HG03521 (cell line): ENCODE measurements at regions not wholly inside any gene's neighbourhood (a gene's known extent, or its start where the extent isn't known, plus 50 kb on each side); places are given as distances from the start of the nearest gene placed in this dataset.

ENCODE experiments used
- ATAC-seq: cut with Tn5 transposase; IDR thresholded peaks from one replicate; pipeline ENCODE4 v1.9.1; 2021; ENCODE audit warnings: mild to moderate bottlenecking, moderate library complexity; ENCODE audit not compliant: unreplicated experiment

DNA sequence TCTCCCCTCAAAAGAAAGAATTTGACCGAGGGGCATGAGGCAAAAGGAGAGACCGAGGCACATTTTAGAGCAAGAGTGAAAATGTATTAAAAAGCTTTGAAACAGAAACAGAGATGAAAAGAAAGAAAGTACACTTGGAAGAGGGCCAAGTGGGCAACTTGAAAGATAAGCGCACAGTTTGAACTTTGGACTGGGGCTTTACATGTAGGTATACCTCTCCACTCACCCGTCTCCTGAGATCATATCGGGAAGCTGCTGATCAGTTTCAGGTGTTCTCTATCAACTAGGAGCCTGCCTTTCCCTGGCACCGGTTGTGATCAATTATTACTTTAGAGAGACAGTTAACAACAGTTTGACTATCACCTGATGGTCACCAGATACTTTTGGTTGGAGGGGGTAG, 2666.5 kb downstream of the ARAP2 start:
- ATAC-seq: no peak

DNA sequence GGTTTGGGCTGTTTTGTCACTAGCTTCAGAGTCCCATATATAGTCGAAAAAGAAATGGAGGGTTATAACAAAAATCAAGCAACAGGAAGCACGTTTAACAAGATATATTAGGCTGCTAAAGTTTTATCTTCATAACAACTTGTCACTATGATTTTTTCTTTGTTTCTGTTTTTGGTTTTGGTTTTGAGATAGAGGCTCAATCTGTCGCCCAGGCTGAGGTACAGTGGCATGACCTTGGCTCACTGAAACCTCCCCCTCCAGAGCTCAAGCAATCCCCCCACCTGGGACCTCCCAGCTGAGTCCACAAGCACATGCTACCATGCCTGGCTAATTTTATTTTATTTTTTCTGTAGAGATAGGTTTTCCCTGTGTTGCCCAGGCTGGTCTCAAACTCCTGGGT, 2664.4 kb downstream of the ARAP2 start:
- ATAC-seq: no peak

DNA sequence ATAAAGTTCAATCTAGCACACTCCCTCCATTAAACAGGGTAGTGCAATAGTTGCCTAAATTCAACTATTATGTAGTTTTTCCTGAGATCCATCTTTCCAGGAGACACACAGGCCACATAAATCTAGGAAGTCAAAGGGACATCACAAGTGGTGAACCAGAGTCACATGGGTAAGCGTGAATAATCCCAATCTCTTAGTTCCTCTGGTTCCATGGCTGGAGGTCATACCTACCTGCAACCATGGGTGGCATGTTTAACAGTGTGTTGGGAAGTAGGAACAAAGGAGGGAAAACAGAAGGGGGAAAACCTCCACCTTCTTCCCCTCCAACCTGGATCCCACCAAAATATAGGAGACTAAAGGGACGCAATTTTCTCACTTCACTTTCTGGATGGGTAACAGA, 2651.6 kb downstream of the ARAP2 start:
- no peak for ATAC-seq

DNA sequence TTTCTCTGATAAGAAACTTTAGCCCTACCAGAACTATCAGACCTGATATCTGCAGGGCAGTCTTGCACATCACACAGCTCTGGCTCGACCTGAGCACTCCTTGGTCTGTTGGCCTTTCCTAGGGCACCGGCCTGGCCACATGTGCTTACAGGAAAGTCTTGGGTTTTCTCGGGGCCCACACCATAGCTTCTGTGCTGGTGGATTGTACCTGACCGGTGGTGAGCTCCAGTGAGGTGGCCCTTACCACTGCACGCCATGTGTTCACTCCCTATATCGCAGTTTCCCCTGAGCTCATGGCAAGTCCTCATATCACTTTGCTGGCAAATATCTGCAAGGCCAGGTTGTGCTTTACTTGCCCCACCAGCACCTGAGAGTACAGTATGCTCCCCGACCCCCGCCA, 2637.4 kb downstream of the ARAP2 start:
- ATAC-seq: no peak

DNA sequence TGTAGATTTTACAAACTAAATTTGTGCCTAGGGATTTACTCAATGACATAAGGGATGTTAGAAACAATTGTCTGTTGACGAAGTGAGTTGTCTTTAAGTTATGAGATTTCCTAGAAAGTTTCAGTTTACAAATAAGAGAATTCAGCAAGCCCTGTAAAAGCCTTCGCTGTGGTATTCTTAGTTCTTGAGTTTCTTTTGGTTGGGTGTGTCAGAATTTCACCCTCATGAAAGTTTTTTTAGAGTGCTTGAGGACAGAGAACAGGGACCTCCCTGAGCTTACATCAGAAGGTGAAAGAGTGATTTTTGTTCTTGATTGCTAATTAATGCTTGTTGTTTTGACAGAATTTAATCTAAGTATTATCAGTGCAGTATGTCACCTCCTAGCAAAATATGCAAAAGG, 2628.2 kb downstream of the ARAP2 start:
- no peak for ATAC-seq

DNA sequence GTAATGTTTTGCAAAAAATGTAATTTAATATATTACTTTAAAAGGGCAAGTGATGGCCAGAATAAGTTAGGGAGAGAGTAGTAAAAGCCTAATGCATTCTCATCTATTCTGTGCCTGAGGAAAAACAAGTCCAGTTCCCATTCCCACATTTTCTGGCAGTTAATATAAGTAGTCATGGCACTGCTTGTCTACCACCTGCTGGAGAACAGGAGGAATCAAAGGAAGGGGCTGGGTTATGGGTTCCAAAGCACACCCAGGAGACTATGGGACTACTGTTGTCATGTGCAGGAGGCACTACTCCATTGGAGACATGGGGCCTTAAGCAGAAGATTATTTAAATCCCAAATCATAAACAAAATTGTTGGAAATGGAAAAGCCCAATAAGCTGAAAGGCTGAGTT, 2618.6 kb downstream of the ARAP2 start:
- no peak for ATAC-seq

DNA sequence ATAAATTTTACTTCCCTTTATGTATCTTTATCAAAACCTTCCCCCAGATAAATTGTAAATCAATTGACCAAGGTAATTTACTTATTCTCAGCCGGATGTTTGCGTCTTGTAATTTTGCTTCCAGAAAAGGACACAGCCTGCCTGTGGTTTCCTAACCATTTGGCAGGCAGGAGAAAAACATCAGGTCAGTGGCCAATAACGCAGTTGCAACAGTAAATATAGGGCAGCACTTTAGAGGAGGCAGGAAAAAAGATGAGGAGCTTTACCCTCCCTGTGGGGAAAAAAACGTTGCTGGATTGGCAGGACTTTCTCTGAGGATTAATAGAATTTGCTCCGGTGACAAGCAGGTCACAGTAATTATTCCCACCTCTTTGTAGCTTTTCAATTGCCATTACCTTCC, 2618.1 kb downstream of the ARAP2 start:
- no peak for ATAC-seq

DNA sequence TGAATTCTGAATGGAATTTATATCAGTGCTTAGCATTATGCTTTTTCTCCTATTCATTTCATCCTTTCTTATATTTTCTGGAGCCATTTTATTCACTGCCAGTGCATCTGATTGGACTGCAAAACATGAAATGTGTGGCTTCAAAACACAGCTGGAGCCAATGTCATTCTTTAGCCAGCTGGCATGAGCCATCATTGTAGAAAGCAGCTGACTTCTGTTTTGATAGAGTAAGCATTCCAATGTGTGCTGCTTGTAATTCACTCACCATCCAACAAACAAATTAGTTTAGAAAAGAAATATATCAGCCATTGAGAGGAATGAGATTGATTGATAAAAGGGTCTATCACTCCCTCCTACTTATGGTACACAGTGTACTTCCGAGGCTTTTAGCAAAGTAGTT, 2616.0 kb downstream of the ARAP2 start:
- ATAC-seq: no peak

DNA sequence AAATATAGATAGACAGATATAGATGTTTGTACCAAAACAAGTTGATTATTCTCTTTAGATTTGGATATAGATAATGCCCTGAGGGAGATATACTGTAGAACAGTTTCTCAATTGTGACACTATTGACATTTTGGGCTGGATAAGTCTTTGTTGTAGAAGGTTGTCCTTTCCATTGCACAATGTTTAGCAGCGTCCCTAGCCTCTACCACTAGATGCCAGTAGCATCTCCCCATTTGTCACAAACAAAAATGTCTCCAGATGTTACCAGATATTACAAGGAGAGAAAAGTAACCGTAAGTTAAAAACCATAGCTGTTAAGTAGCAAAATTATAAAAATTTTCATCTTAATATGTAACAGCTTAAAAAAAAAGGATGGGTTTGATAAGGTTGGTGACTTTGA, 2595.3 kb downstream of the ARAP2 start:
- no peak for ATAC-seq

DNA sequence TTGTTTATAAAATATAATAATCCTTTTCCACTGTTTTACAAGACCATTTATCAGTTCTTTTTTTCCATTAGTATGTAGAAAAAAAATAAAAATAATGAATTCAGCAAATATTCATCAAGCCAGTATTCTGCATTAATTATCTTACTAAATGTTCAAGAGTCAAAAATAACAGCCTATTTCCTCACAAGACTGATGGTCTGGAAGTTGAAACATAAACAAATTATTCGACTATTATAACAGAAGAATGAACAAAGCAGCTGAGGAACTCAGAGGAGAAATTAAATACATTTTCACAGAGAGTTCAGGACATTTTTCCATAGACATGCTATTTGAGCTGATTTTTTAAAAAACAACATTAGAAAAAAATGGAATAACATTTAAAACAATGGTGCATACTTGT, 2594.8 kb downstream of the ARAP2 start:
- no peak for ATAC-seq

DNA sequence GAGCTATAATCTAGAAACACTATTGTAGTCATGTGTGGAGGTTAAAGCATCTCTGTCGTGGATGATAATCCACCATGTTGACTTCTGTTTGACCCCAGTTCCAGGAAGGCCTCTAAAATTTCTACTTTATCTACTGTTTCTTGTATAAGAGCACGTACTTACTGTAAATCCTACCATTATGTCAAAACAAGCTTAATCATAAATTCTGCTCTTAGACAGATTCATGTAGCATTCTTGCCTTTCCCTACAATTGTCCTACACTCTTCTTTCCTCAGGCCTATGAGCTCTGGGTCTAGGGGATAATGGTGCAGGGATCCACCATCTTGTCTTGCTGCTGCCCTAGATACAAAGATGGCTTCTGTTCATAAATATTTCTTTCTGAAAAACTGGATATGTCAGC, 2594.3 kb downstream of the ARAP2 start:
- ATAC-seq: no peak

DNA sequence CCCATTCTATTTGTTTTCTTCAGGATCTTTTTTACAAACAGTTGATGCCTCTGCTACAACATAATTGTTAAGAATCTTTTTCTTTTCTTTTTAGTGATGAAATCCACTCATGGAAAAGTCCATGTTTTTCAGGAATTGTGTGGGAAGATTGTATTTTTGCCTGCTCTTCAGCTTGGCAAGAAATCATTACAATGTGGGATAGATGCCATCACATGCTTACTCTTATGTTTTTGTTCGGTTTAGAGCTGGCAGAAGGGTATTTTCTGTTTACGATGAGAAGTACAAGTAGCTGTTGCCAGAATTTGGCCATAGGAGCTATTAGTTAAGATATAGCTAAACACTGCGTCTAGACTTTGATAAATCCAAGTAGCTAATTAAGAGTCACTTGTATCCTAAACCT, 2585.3 kb downstream of the ARAP2 start:
- ATAC-seq: no peak

DNA sequence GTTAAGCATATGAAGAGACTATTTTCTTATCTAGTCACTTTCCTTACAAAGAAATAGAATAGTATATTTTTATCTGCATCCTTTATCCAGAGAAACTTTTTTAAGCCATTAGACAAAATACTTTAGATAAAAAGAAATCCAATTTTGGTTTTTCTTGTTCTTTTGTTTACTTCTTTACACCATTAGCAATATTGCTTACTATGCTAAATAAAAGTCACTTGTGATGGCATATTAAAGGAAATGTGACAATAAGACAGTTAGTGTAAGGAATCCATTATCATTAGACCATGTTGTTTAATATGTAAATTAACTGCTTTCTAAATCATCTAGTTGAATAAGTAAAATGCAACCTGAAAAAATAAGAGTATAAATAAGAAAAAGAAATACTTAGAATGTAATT, 2582.7 kb downstream of the ARAP2 start:
- ATAC-seq: no peak

DNA sequence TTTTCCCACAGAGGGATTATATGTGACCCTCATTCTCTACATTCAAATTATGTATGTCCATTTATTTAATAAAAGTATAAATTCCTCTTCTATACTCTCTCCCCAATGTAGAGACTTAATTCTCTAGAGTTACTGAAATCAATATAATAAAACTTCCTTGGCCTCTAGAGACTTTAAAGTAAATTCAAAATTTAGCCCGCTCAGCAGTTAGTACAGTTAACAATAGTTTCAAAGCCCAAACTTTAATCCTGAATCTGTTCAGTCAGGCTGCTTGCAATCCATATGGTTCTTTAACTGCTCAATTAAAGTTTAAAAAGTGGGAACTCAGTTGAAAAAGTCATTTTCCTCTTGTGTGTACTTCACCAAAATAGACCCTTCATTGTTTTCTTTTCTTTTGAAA, 2558.4 kb downstream of the ARAP2 start:
- ATAC-seq: no peak

DNA sequence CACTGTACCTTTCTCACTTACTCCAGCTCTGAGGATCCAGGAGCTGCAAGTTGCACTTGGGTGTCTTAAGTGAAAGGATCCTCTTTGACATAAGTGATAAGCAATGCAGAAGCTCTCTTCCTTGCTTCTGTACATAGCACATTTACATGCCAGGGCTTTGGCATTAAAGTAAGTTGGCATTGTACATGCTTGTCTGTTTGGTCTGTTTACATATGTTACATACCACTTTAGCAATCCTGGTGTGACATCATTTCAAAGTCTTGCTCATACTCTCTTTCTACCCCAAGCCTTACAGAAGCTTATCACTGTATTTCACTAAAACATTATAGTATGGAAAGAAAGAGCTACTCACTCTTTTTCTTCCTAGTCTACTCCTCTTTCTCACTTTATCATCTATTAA, 2548.3 kb downstream of the ARAP2 start:
- ATAC-seq: no peak

DNA sequence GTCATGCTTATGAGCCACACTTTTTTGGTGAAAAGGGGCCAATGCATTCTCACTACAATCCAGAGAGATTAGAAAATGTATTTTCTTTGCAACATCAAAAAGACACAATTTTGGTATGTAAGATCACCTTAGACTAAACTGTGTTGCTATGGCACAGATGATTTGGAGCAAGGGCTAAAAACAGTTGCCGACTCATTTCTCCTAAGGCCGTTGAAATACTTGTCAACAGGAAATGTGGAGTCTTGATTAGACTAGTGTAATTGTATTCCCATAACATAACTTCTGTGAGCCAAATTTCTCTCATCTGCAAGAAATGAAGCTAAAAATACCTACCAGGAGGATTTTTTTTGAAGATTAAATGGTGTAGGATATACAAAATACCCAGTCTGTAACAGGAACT, 2547.7 kb downstream of the ARAP2 start:
- no peak for ATAC-seq

DNA sequence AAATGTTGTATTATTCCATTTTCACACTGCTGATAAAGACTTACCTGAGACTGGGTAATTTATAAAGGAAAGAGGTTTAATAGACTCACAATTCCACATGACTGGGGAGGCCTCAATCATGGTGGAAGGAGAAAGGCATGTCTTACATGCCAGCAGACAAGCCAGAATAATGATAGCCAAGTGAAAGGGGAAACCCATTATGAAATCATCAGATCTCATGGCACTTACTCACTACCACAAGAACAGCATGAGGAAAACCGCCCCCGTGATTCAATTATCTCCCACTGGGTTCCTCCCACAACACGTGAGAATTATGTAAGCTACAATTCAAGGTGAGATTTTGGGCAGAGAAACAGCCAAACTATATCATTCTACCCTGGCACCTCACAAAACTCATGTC, 2535.1 kb downstream of the ARAP2 start:
- ATAC-seq: no peak

DNA sequence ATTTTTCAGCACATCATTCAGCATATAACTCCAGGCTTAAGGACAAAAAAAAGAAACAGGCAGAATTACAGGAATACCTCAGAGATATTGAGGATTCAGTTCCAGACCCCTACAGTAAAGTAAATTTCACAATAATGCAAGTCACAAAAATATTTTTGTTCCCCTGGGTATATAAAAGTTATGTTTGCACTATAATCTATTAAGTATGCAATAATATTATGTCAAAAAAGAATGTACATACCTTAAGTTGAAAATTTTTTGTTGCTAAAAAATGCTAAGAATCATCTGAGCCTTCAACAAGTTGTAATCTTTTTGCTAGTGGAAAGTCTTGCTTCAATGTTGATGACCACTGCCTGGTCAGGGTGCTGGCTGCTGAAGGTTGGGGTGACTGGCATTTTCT, 2532.5 kb downstream of the ARAP2 start:
- ATAC-seq: no peak

DNA sequence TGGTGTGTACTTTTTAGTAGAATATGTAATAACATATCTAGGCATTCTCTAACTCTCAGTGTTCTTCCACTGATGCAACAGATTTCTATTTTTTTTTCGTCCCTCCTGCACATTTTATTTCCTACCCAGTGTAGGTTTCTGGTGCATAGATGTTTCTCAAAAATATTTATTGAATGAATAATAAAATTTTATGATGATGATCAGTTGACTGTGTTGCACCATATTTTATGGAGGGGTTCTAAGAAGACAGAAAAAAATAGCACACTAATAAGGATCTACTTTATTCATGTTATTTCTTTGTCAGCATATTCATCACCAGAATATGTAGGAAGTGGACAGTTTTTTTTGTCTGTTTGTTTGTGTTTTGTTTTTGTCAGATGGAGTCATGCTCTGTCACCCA, 2529.3 kb downstream of the ARAP2 start:
- no peak for ATAC-seq

DNA sequence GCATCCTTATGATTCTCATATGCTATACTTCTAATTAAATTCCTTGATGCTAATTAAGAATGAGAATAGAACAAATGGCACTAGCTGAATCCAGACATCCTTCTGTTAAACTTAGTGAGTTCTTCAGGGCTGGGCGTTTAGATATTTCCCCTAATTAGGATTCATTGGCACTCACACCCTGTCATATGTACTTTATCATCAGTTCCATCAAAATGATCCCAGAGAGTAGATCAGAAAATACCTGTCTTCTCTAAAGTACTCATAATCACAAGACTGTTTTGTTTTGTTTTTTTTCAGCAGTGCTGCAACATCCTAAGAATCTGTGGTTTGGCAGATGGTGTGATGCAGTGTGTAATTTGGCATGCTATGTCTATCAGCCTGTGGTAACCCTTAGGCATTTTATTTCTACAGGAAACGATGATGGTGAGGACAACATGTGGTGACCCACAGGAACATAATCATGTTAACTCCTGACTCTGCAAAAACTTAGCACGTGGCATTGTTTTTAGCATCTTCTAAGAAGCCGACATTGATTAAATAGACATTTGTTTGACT, 2528.4 kb downstream of the ARAP2 start:
- no peak for ATAC-seq

DNA sequence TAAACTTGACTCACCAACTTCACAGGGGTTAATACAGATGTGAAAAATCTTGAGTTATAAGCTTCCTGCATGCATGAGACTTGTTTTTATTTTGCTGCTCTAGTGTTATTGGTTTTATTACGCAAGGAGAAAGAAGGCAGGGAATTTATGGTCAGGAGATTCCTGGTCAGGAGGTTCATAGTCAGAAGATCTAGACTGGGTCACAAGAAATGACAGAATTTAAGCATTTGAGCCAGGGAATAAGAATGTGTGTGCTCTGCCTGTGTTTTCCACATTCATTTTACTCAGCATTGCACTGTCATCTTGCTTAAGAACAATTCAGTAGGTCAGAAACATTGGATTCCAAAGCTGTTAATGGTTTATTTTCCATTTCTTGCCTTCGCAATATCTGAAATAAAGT, 2522.1 kb downstream of the ARAP2 start:
- no peak for ATAC-seq

DNA sequence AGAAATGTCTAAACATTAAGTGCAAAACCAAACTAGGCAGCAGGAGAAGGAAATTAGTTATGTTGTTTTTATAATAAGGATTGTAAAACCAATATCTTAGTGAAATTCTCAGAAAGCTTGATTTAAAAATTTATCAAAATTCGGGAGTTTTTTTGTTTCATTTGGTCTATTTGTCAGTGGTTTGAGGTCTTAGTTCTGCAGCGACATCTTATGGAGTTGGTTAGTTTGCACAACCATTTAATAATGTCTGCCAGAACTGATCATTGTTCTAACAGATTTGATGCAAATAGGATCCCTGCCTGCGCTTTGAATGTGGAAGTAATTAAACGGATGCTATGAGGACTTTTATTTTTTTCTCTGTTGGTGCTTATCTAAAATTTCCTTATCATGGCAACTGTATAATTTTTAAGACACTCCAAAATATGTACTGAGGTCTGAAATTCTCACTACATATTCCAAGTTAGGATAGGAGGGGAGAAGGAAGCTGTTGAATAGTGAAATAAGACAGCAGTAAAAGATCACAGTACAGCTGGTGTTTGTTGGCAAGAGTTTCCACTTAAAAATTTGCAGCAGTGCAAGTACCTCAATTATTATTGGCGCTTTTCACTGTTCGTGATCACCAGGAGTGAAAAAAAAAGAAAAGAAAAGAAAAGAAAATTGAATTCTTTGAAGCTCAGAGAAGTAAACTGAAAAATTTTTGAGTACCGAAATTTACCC, 2521.4 kb downstream of the ARAP2 start:
- no peak for ATAC-seq

DNA sequence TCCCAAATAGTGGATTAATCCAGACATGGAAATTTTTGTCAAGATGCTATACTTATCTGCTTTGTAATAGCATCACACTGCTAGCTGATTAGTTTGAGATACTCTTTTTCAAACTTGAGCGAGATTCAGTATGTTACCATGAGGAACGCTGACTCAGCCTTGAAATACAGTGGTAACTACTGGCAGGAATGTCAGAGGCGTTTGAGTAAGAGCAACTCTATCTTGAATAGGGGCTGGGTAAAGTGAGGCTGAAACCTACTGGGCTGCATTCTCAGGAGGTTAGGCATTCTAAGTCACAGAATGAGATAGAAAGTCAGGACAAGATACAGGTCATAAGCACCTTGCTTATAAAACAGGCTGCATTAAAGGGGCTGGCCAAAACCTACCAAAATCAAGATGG, 2519.6 kb downstream of the ARAP2 start:
- no peak for ATAC-seq
